ENCODE measurements at regions not wholly inside any gene's neighbourhood (a gene's known extent, or its start where the extent isn't known, plus 50 kb on each side); places are given as distances from the start of the nearest gene placed in this dataset.

DNA sequence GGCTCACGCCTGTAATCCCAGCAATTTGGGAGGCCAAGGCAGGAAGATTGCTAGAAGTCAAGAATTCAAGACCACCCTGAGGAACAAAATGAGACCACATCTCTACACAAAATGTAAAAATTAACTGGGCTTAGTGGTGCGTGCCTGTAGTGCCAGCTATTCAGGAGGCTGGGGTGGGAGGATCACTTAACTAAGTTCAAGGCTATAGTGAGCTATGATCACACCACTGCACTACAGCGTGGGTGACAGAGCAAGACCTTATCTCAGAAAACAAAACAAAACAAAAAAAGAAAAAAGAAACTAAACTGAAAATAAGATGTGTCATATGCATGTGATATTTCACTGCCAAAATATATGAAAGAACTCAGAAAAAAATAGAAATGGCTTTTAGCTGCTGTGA, 243.3 kb upstream of the CCDC54 start:
- H3K4me3 ChIP-seq (ENCODE audit: low read depth, low read length) = no peak overlapping the region
- TF ChIP-seq, protein P1, sequence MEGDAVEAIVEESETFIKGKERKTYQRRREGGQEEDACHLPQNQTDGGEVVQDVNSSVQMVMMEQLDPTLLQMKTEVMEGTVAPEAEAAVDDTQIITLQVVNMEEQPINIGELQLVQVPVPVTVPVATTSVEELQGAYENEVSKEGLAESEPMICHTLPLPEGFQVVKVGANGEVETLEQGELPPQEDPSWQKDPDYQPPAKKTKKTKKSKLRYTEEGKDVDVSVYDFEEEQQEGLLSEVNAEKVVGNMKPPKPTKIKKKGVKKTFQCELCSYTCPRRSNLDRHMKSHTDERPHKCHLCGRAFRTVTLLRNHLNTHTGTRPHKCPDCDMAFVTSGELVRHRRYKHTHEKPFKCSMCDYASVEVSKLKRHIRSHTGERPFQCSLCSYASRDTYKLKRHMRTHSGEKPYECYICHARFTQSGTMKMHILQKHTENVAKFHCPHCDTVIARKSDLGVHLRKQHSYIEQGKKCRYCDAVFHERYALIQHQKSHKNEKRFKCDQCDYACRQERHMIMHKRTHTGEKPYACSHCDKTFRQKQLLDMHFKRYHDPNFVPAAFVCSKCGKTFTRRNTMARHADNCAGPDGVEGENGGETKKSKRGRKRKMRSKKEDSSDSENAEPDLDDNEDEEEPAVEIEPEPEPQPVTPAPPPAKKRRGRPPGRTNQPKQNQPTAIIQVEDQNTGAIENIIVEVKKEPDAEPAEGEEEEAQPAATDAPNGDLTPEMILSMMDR (IDR thresholded peaks at IDR 0.05; ENCODE audit: insufficient read depth, low read length, missing control alignments) = no peak
- CTCF ChIA-PET = interaction anchor here (1.6 kb wide), 1 partner anchor 16 kb away, joined by 4 read pairs; no protein-coding TSS in a partner anchor
- no peak for DNase-seq (ENCODE audit: low read depth, low spot score)
- POLR2A ChIA-PET = no interaction called here

DNA sequence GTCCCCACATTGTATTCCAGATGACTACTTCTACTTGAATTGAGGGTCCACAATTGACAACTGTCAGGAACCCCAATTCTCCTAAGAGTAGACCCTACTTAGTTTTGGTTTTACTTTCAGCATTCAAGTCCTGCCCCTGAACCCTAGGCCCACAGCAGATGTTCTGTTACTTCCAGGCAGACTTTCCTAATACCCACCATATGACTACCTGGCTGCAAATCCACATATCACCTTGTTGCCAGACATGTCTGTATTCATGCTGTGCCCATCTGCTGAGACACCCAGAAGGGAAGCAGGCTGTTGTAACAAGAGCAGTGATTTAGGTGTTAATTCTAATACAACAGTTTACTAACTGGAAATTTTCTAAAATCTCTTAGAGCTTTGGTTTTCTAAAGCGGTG, 235.1 kb upstream of the CCDC54 start:
- POLR2A ChIA-PET = no interaction called here
- TF ChIP-seq, protein P1 (IDR thresholded peaks at IDR 0.05; ENCODE audit: insufficient read depth, low read length, missing control alignments) = no peak
- CTCF ChIA-PET = no interaction called here
- no peak for DNase-seq (ENCODE audit: low read depth, low spot score)
- no peak overlapping the region for H3K4me3 ChIP-seq (ENCODE audit: low read depth, low read length)

DNA sequence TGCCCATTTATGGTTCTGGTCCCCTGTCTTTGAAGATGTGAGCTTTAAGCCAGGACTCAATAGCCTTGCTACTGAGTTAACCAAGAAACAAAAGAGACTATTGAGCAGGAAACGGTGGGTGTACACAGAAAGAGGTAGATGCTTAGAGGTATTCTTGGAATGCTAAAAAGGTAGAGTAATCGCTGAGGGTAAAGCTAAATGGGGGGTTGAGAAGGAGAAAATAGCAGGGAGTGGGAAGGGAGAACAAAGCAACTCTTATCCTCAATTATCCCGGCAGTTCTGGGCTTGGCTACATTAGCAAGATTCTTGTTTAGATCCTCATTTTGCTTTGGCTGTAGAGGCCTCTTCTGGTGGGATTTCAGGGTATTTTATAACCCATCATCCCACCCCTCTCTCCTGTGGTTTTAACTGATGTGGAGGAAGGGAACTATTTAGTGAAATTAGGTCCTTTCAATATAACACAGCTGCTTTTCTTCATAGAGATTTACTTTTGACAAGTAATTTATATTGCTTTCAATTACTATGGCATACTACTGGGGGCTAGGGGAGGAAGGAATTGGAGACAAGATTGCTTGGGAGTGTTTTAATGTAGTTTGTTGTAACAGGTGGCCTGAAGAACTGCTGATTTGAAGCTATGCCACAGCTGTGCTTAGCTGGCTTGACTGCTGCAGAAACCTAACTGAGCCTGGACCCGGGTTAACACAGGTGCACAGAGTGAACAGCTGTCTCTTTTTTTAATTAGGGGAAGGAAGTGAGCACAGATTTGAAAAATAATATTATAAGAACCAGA, 234.3 kb upstream of the CCDC54 start:
- CTCF ChIA-PET = no interaction called here
- H3K4me3 ChIP-seq (ENCODE audit: low read depth, low read length) = no peak overlapping the region
- TF ChIP-seq, protein P1 (IDR thresholded peaks at IDR 0.05; ENCODE audit: insufficient read depth, low read length, missing control alignments) = no peak
- POLR2A ChIA-PET = no interaction called here
- no peak for DNase-seq (ENCODE audit: low read depth, low spot score)

DNA sequence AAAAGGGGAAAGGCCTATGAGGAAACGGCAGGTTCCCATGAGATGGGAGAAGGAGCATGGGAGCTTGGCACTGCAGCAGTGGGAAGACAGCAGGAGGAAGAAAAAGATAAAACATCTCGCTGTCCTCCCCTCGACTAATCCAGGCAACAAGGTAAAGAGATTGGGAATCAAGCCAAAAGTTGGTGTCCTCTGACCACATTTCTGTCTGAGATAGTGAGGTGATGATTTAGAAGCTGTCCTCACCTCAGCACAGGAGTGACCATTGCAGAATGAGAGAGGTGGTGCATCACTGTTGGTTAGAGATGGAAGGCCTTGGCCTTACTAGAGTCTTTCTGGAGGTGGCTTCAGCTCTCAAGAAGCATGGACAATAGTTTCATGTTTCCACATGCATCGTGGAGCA, 226.6 kb upstream of the CCDC54 start:
- POLR2A ChIA-PET = no interaction called here
- DNase-seq (ENCODE audit: low read depth, low spot score) = no peak
- TF ChIP-seq, protein P1 (IDR thresholded peaks at IDR 0.05; ENCODE audit: insufficient read depth, low read length, missing control alignments) = no peak
- CTCF ChIA-PET = interaction anchor here (1.1 to 1.2 kb wide), 2 partner anchors 11 to 15 kb away, joined by 3 read pairs; no protein-coding TSS in a partner anchor
- H3K4me3 ChIP-seq (ENCODE audit: low read depth, low read length) = no peak overlapping the region

DNA sequence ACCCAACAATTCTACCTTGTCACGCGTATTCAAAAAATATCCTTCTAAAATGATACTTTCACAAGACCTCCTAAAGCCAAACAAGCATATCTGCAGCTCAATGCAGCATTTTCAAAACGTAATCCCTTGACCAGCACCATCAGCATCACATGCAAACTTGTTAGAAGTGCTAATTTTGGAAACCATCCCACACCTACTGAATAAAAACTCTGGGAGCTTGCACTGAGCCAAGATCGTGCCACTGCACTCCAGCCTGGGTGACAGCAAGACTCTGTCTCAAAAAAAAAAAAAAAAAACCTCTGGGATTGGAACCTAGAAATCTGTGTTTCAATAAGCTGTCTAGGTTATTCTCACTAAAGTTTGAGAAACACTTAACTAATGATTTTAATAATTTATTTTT, 223.3 kb upstream of the CCDC54 start:
- CTCF ChIA-PET = no interaction called here
- POLR2A ChIA-PET = no interaction called here
- TF ChIP-seq, protein P1 (IDR thresholded peaks at IDR 0.05; ENCODE audit: insufficient read depth, low read length, missing control alignments) = no peak

DNA sequence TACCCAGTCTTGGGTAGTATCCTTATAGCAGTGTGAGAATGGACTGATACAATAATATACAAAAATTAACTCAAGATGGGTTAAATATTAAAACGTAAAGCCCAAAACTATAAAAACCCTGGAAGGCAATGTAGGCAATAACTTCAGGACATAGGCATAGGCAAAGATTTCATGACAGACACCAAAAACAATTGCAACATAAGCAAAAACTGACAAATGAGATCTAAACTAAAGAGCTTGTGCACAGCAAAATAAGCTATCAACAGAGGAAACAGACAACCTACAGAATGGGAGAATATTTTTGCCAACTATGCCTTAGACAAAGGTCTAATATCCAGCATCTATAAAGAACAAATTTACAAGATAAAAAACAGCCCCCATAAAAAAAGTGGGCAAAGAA, 204.8 kb upstream of the CCDC54 start:
- ChIA-PET POLR2A (no interaction called here), CTCF (no interaction called here)
- no peak for DNase-seq (ENCODE audit: low read depth, low spot score)
- H3K4me3 ChIP-seq (ENCODE audit: low read depth, low read length) = no peak overlapping the region
- TF ChIP-seq, protein P1 (IDR thresholded peaks at IDR 0.05; ENCODE audit: insufficient read depth, low read length, missing control alignments) = no peak

More for the DNA sequence above, 223.3 kb upstream of the CCDC54 start:
- H3K4me3 ChIP-seq (ENCODE audit: low read depth, low read length) = no peak overlapping the region
- no peak for DNase-seq (ENCODE audit: low read depth, low spot score)

Measured in AG04449 (cell line).